SJCRH30 (cell line): ENCODE measurements at regions not wholly inside any gene's neighbourhood (a gene's known extent, or its start where the extent isn't known, plus 50 kb on each side); places are given as distances from the start of the nearest gene placed in this dataset.

Experiments
- DNase-seq, 2 experiments: peaks; one replicate each; pipeline ENCODE4 v3.0.0-alpha.2; 2015 to 2020
- H3K27ac ChIP-seq: fragments of 250-450 bp; sonication (Bioruptor Pico); 2 replicates; pipeline ENCODE4 v1.5.1; 2020; ENCODE audit warnings: mild to moderate bottlenecking, moderate library complexity
- H3K27me3 ChIP-seq: fragments of 250-450 bp; sonication (Bioruptor Pico); 2 replicates; pipeline ENCODE4 v1.5.1; 2020; ENCODE audit warnings: mild to moderate bottlenecking, moderate library complexity
- H3K36me3 ChIP-seq: fragments of 250-450 bp; sonication (Bioruptor Pico); 2 replicates; pipeline ENCODE4 v1.5.1; 2020; ENCODE audit warnings: mild to moderate bottlenecking, moderate library complexity
- H3K4me1 ChIP-seq: fragments of 250-450 bp; sonication (Bioruptor Pico); 2 replicates; pipeline ENCODE4 v1.5.1; 2020; ENCODE audit warnings: mild to moderate bottlenecking, moderate library complexity
- H3K4me3 ChIP-seq: fragments of 250-450 bp; sonication (Bioruptor Pico); 2 replicates; pipeline ENCODE4 v1.5.1; 2020; ENCODE audit warnings: mild to moderate bottlenecking, moderate library complexity
- H3K9me3 ChIP-seq: fragments of 250-450 bp; sonication (Bioruptor Pico); replicated peaks from 2 replicates; pipeline ENCODE4 v1.5.1; 2020; ENCODE audit warnings: mild to moderate bottlenecking, moderate library complexity

- Histone ChIP-seq H3K4me3 (no peak overlapping the region), H3K27me3 (no peaks in the 10 kb centered on the region), H3K9me3 (no peaks in the 10 kb centered on the region), H3K4me1 (no peaks in the 10 kb centered on the region), H3K27ac (no peak overlapping the region), H3K36me3 (no peaks in the 10 kb centered on the region)
- no peak for DNase-seq
These were observed 208.4 kb downstream of the KIF20B start for GRCh38 chr10:89909752-89910151.

GRCh38 chr10:89915021-89915420 is 213.6 kb downstream of the KIF20B start:
- Histone ChIP-seq H3K36me3 (no peaks in the 10 kb centered on the region), H3K27me3 (no peaks in the 10 kb centered on the region), H3K4me1 (no peaks in the 10 kb centered on the region), H3K27ac (no peak overlapping the region), H3K9me3 (no peaks in the 10 kb centered on the region), H3K4me3 (no peak overlapping the region)
- no peak for DNase-seq

GRCh38 chr10:89915968-89916367 is 214.6 kb downstream of the KIF20B start:
- no peak overlapping the region for H3K27ac ChIP-seq
- DNase-seq: no peak
- no peaks in the 10 kb centered on the region for H3K27me3 ChIP-seq
- H3K9me3 ChIP-seq: no peaks in the 10 kb centered on the region
- no peaks in the 10 kb centered on the region for H3K4me1 ChIP-seq
- H3K4me3 ChIP-seq: no peak overlapping the region
- no peaks in the 10 kb centered on the region for H3K36me3 ChIP-seq

- no peaks in the 10 kb centered on the region for H3K27me3 ChIP-seq
- no peak overlapping the region for H3K27ac ChIP-seq
- no peaks in the 10 kb centered on the region for H3K36me3 ChIP-seq
- H3K4me1 ChIP-seq: no peaks in the 10 kb centered on the region
- H3K9me3 ChIP-seq: no peaks in the 10 kb centered on the region
- no peak for DNase-seq
- H3K4me3 ChIP-seq: no peak overlapping the region
These were observed 215.3 kb downstream of the KIF20B start for GRCh38 chr10:89916468-89917215.

GRCh38 chr10:89921403-89921802 is 220.0 kb downstream of the KIF20B start:
- no peak for DNase-seq

GRCh38 chr10:89923661-89924060 is 222.3 kb downstream of the KIF20B start:
- no peak for DNase-seq
- no peaks in the 10 kb centered on the region for H3K4me1 ChIP-seq

More at GRCh38 chr10:89921403-89921802, 220.0 kb downstream of the KIF20B start:
- no peak overlapping the region for H3K27ac ChIP-seq
- no peaks in the 10 kb centered on the region for H3K4me1 ChIP-seq
- no peaks in the 10 kb centered on the region for H3K9me3 ChIP-seq
- no peaks in the 10 kb centered on the region for H3K27me3 ChIP-seq
- no peaks in the 10 kb centered on the region for H3K36me3 ChIP-seq
- no peak overlapping the region for H3K4me3 ChIP-seq

GRCh38 chr10:89924261-89924660 is 222.9 kb downstream of the KIF20B start:
- no peaks in the 10 kb centered on the region for H3K4me1 ChIP-seq
- H3K27me3 ChIP-seq: no peaks in the 10 kb centered on the region
- no peak overlapping the region for H3K4me3 ChIP-seq
- no peaks in the 10 kb centered on the region for H3K9me3 ChIP-seq
- DNase-seq: no peak
- no peaks in the 10 kb centered on the region for H3K36me3 ChIP-seq
- no peak overlapping the region for H3K27ac ChIP-seq

More at GRCh38 chr10:89923661-89924060, 222.3 kb downstream of the KIF20B start:
- Histone ChIP-seq H3K36me3 (no peaks in the 10 kb centered on the region), H3K27ac (no peak overlapping the region), H3K4me3 (no peak overlapping the region), H3K9me3 (no peaks in the 10 kb centered on the region), H3K27me3 (no peaks in the 10 kb centered on the region)

- Histone ChIP-seq H3K4me3 (no peak overlapping the region), H3K9me3 (no peaks in the 10 kb centered on the region), H3K4me1 (no peaks in the 10 kb centered on the region), H3K36me3 (no peaks in the 10 kb centered on the region), H3K27me3 (no peaks in the 10 kb centered on the region), H3K27ac (no peak overlapping the region)
- no peak for DNase-seq
These were observed 225.3 kb downstream of the KIF20B start for GRCh38 chr10:89926736-89927135.

- Histone ChIP-seq H3K9me3 (no peaks in the 10 kb centered on the region), H3K4me3 (no peak overlapping the region), H3K36me3 (no peaks in the 10 kb centered on the region), H3K4me1 (no peaks in the 10 kb centered on the region), H3K27me3 (no peaks in the 10 kb centered on the region), H3K27ac (no peak overlapping the region)
- DNase-seq: no peak
These were observed 228.1 kb downstream of the KIF20B start for GRCh38 chr10:89929282-89930026.

GRCh38 chr10:89937494-89937893 is 236.1 kb downstream of the KIF20B start:
- H3K4me3 ChIP-seq: no peak overlapping the region
- no peaks in the 10 kb centered on the region for H3K36me3 ChIP-seq
- no peak overlapping the region for H3K27ac ChIP-seq
- H3K9me3 ChIP-seq: no peaks in the 10 kb centered on the region
- DNase-seq: no peak
- H3K27me3 ChIP-seq: no peaks in the 10 kb centered on the region
- H3K4me1 ChIP-seq: no peaks in the 10 kb centered on the region

- no peak for DNase-seq
- Histone ChIP-seq H3K4me1 (no peaks in the 10 kb centered on the region), H3K27ac (no peak overlapping the region), H3K36me3 (no peaks in the 10 kb centered on the region), H3K9me3 (no peaks in the 10 kb centered on the region), H3K27me3 (no peaks in the 10 kb centered on the region), H3K4me3 (no peak overlapping the region)
These were observed 238.7 kb downstream of the KIF20B start for GRCh38 chr10:89940076-89940475.

- Histone ChIP-seq H3K4me1 (no peaks in the 10 kb centered on the region), H3K27me3 (no peaks in the 10 kb centered on the region), H3K36me3 (no peaks in the 10 kb centered on the region), H3K9me3 (no peaks in the 10 kb centered on the region), H3K27ac (no peak overlapping the region), H3K4me3 (no peak overlapping the region)
- DNase-seq: no peak
These were observed 240.8 kb downstream of the KIF20B start for GRCh38 chr10:89942217-89942616.

GRCh38 chr10:89944138-89944537 is 242.7 kb downstream of the KIF20B start:
- H3K27me3 ChIP-seq: no peaks in the 10 kb centered on the region
- no peak overlapping the region for H3K27ac ChIP-seq
- no peak for DNase-seq
- H3K4me3 ChIP-seq: no peak overlapping the region
- no peaks in the 10 kb centered on the region for H3K9me3 ChIP-seq
- H3K36me3 ChIP-seq: no peaks in the 10 kb centered on the region
- H3K4me1 ChIP-seq: no peaks in the 10 kb centered on the region

- no peak for DNase-seq
- no peak overlapping the region for H3K4me3 ChIP-seq
- H3K4me1 ChIP-seq: no peaks in the 10 kb centered on the region
These were observed 244.7 kb downstream of the KIF20B start for GRCh38 chr10:89946106-89946505.

GRCh38 chr10:89949496-89949895 is 248.1 kb downstream of the KIF20B start:
- Histone ChIP-seq H3K4me1 (no peaks in the 10 kb centered on the region), H3K27me3 (no peaks in the 10 kb centered on the region), H3K9me3 (no peaks in the 10 kb centered on the region), H3K4me3 (no peak overlapping the region), H3K27ac (no peak overlapping the region), H3K36me3 (no peaks in the 10 kb centered on the region)
- no peak for DNase-seq

More at GRCh38 chr10:89946106-89946505, 244.7 kb downstream of the KIF20B start:
- Histone ChIP-seq H3K27me3 (no peaks in the 10 kb centered on the region), H3K9me3 (no peaks in the 10 kb centered on the region), H3K36me3 (no peaks in the 10 kb centered on the region), H3K27ac (no peak overlapping the region)
